H9 (cell line): ENCODE measurements at regions not wholly inside any gene's neighbourhood (a gene's known extent, or its start where the extent isn't known, plus 50 kb on each side); places are given as distances from the start of the nearest gene placed in this dataset.

Source experiments
- DNase-seq: peaks from one replicate; pipeline ENCODE4 v3.0.0-alpha.2; 2017
- H2AFZ ChIP-seq: one replicate; pipeline ENCODE4 v1.6.1; 2013; ENCODE audit warnings: mild to moderate bottlenecking, low read length, control low read depth, moderate library complexity
- H2AK5ac ChIP-seq: 2 replicates; pipeline ENCODE4 v1.6.1; 2013; ENCODE audit warnings: low read length, control low read depth, mixed read lengths; ENCODE audit not compliant: insufficient read length
- H2BK120ac ChIP-seq: one replicate; pipeline ENCODE4 v1.6.1; 2013; ENCODE audit warnings: low read depth, mild to moderate bottlenecking, low read length, control low read depth, inconsistent platforms; ENCODE audit not compliant: poor library complexity, severe bottlenecking
- H2BK12ac ChIP-seq: 2 replicates; pipeline ENCODE4 v1.6.1; 2013; ENCODE audit warnings: low read length, control low read depth, mixed read lengths, low read depth; ENCODE audit not compliant: insufficient read length
- H2BK15ac ChIP-seq: 2 replicates; pipeline ENCODE4 v1.6.1; 2013; ENCODE audit warnings: low read depth, low read length, control low read depth
- H2BK20ac ChIP-seq: one replicate; pipeline ENCODE4 v1.6.1; 2013; ENCODE audit warnings: low read depth, mild to moderate bottlenecking, low read length, control low read depth, inconsistent platforms; ENCODE audit not compliant: poor library complexity, severe bottlenecking
- H2BK5ac ChIP-seq: 2 replicates; pipeline ENCODE4 v1.6.1; 2013; ENCODE audit warnings: low read length, control low read depth, mixed read lengths; ENCODE audit not compliant: insufficient read length
- H3K14ac ChIP-seq: 2 replicates; pipeline ENCODE4 v1.6.1; 2013; ENCODE audit warnings: low read length, control low read depth; ENCODE audit not compliant: insufficient read depth
- H3K18ac ChIP-seq: 2 replicates; pipeline ENCODE4 v1.6.1; 2013; ENCODE audit warnings: low read depth, mild to moderate bottlenecking, mixed read lengths, low read length, control low read depth; ENCODE audit not compliant: insufficient read length
- H3K23ac ChIP-seq: 2 replicates; pipeline ENCODE4 v1.6.1; 2013; ENCODE audit warnings: low read length, control low read depth, mixed read lengths, low read depth; ENCODE audit not compliant: insufficient read length
- H3K23me2 ChIP-seq: 2 replicates; pipeline ENCODE4 v1.6.1; 2013; ENCODE audit warnings: low read depth, mild to moderate bottlenecking, mixed read lengths, low read length, control low read depth; ENCODE audit not compliant: insufficient read length, poor library complexity, severe bottlenecking
- H3K27ac ChIP-seq: 2 replicates; pipeline ENCODE4 v1.5.1; 2013; ENCODE audit warnings: low read length, control low read depth, mixed read lengths, low read depth; ENCODE audit not compliant: insufficient read length
- H3K27me3 ChIP-seq: 2 replicates; pipeline ENCODE4 v1.6.1; 2013; ENCODE audit warnings: low read length, control low read depth, inconsistent platforms; ENCODE audit not compliant: insufficient read depth
- H3K4ac ChIP-seq: 2 replicates; pipeline ENCODE4 v1.6.1; 2013; ENCODE audit warnings: low read depth, mild to moderate bottlenecking, control low read depth, inconsistent platforms, low read length, moderate library complexity
- H3K4me1 ChIP-seq: 2 replicates; pipeline ENCODE4 v1.6.1; 2013; ENCODE audit warnings: low read length, control low read depth, inconsistent platforms; ENCODE audit not compliant: insufficient read depth
- H3K4me2 ChIP-seq: 2 replicates; pipeline ENCODE4 v1.6.1; 2013; ENCODE audit warnings: low read length, control low read depth, mixed read lengths; ENCODE audit not compliant: insufficient read length, insufficient read depth
- H3K56ac ChIP-seq: 2 replicates; pipeline ENCODE4 v1.6.1; 2013; ENCODE audit warnings: low read depth, mild to moderate bottlenecking, mixed read lengths, low read length, control low read depth; ENCODE audit not compliant: insufficient read length
- H3K79me1 ChIP-seq: 2 replicates; pipeline ENCODE4 v1.6.1; 2013; ENCODE audit warnings: low read depth, mild to moderate bottlenecking, moderate library complexity, low read length, control low read depth, inconsistent platforms; ENCODE audit not compliant: insufficient read depth, poor library complexity, severe bottlenecking
- H3K79me2 ChIP-seq: 2 replicates; pipeline ENCODE4 v1.6.1; 2013; ENCODE audit warnings: low read length, control low read depth, inconsistent platforms; ENCODE audit not compliant: insufficient read depth
- H3K9ac ChIP-seq: 2 replicates; pipeline ENCODE4 v1.6.1; 2013; ENCODE audit warnings: low read length, control low read depth, mixed read lengths; ENCODE audit not compliant: insufficient read length; ENCODE audit errors: extremely low read depth
- H3K9me3 ChIP-seq: one replicate; pipeline ENCODE4 v1.6.1; 2013; ENCODE audit warnings: low read depth, low read length, inconsistent platforms; ENCODE audit not compliant: control insufficient read depth
- H3T11ph ChIP-seq: one replicate; pipeline ENCODE4 v1.6.1; 2013; ENCODE audit warnings: mild to moderate bottlenecking, low read length, control low read depth, inconsistent platforms
- H4K20me1 ChIP-seq: one replicate; pipeline ENCODE4 v1.6.1; 2013; ENCODE audit not compliant: control insufficient read depth, insufficient read length, insufficient read depth
- H4K5ac ChIP-seq: 2 replicates; pipeline ENCODE4 v1.6.1; 2013; ENCODE audit warnings: low read depth, mild to moderate bottlenecking, mixed read lengths, low read length, control low read depth; ENCODE audit not compliant: insufficient read length
- H4K8ac ChIP-seq: replicated peaks from 2 replicates; pipeline ENCODE4 v1.6.1; 2013; ENCODE audit warnings: low read length, control low read depth, mixed read lengths, low read depth; ENCODE audit not compliant: insufficient read length
- H4K91ac ChIP-seq: 2 replicates; pipeline ENCODE4 v1.6.1; 2013; ENCODE audit warnings: low read depth, mild to moderate bottlenecking, moderate library complexity, mixed read lengths, low read length, control low read depth; ENCODE audit not compliant: insufficient read length
- H3K27ac Mint-ChIP-seq, 3 experiments: 2 replicates in 2 of 3; 3 replicates in 1 of 3; pipeline ENCODE4 v1.8.0; 2020 to 2021; ENCODE audit warnings: mixed read lengths in 3 of 3, mild to moderate bottlenecking in 1 of 3, moderate library complexity in 1 of 3
- H3K27me3 Mint-ChIP-seq: 2 replicates; pipeline ENCODE4 v1.8.0; 2021; ENCODE audit warnings: low read depth, mild to moderate bottlenecking, moderate library complexity, mixed read lengths
- H3K36me3 Mint-ChIP-seq, 3 experiments: 2 replicates in 2 of 3; 3 replicates in 1 of 3; pipeline ENCODE4 v1.8.0; 2020 to 2021; ENCODE audit warnings: low read depth in 3 of 3, mixed read lengths in 3 of 3; ENCODE audit not compliant: insufficient read depth in 1 of 3
- H3K4me1 Mint-ChIP-seq, 2 experiments: 2 replicates each; pipeline ENCODE4 v1.8.0; 2020; ENCODE audit warnings: mixed read lengths in 2 of 2
- H3K4me3 Mint-ChIP-seq, 2 experiments: 2 replicates in 1 of 2; 3 replicates in 1 of 2; pipeline ENCODE4 v1.8.0; 2020 to 2021; ENCODE audit warnings: mild to moderate bottlenecking in 2 of 2, mixed read lengths in 2 of 2, moderate library complexity in 1 of 2
- H3K9me3 Mint-ChIP-seq, 2 experiments: 2 replicates in 1 of 2; 3 replicates in 1 of 2; pipeline ENCODE4 v1.8.0; 2020; ENCODE audit warnings: mild to moderate bottlenecking in 2 of 2, mixed read lengths in 2 of 2, moderate library complexity in 1 of 2
- TF ChIP-seq, protein P1 (sequence below): fragments of 200-600 bp; sonication (generic); conservative IDR thresholded peaks from 3 replicates; pipeline ENCODE4 v1.8.0; 2021; ENCODE audit warnings: antibody characterized with exemption, mild to moderate bottlenecking

DNA sequence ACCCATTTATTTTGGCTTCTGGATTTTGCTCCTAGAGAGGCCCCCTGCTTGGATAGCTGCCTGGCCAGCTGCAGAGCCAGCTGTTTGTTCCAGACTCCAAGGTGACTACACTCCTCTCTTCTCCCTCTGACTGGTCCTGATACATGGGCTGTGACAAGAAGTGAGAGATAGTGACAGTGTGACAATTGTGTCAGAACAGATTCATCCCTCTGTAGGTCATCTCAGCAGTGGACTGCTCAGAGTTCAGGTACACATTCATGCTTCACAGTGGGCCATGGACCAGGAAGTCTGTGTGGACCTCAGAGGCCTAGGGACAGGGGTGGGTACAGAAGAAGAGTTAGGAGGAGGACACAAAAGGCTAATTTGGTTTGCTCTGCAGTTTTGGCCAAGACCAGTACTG, 188.2 kb upstream of the MKLN1 start:
- H3K9ac ChIP-seq, result no peak overlapping the region
- Mint-ChIP-seq H3K4me3 (no peak overlapping the region), H3K27ac (no peak overlapping the region), H3K9me3 (peaks cover 8 to 10% of the 10 kb centered on the region in 2 experiments; a peak in 4 of 5 replicates), H3K36me3 (peaks cover 0 to 8% (median 0%) of the 10 kb centered on the region in 3 experiments; a peak in 4 of 7 replicates), H3K27me3 (no peaks in the 10 kb centered on the region), H3K4me1 (no peaks in the 10 kb centered on the region)
- H2BK5ac ChIP-seq, result no peak overlapping the region
- no peak overlapping the region for H3K27ac ChIP-seq
- no peaks in the 10 kb centered on the region for H3K23me2 ChIP-seq
- H2AK5ac ChIP-seq, result no peak overlapping the region
- no peak overlapping the region for H4K5ac ChIP-seq
- H2BK20ac ChIP-seq, result no peak overlapping the region
- no peak overlapping the region for H3K14ac ChIP-seq
- no peaks in the 10 kb centered on the region for H3K9me3 ChIP-seq
- TF ChIP-seq, protein P1, sequence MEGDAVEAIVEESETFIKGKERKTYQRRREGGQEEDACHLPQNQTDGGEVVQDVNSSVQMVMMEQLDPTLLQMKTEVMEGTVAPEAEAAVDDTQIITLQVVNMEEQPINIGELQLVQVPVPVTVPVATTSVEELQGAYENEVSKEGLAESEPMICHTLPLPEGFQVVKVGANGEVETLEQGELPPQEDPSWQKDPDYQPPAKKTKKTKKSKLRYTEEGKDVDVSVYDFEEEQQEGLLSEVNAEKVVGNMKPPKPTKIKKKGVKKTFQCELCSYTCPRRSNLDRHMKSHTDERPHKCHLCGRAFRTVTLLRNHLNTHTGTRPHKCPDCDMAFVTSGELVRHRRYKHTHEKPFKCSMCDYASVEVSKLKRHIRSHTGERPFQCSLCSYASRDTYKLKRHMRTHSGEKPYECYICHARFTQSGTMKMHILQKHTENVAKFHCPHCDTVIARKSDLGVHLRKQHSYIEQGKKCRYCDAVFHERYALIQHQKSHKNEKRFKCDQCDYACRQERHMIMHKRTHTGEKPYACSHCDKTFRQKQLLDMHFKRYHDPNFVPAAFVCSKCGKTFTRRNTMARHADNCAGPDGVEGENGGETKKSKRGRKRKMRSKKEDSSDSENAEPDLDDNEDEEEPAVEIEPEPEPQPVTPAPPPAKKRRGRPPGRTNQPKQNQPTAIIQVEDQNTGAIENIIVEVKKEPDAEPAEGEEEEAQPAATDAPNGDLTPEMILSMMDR, result no peak
- H2BK120ac ChIP-seq, result no peak overlapping the region
- no peak overlapping the region for H3K4me2 ChIP-seq
- H3T11ph ChIP-seq, result no peak overlapping the region
- no peaks in the 10 kb centered on the region for H3K27me3 ChIP-seq
- no peaks in the 10 kb centered on the region for H4K20me1 ChIP-seq
- no peaks in the 10 kb centered on the region for H3K79me2 ChIP-seq
- H2AFZ ChIP-seq, result no peak overlapping the region
- no peak overlapping the region for H4K8ac ChIP-seq
- H4K91ac ChIP-seq, result no peak overlapping the region
- no peaks in the 10 kb centered on the region for H3K4me1 ChIP-seq
- no peak overlapping the region for H3K18ac ChIP-seq
- H3K23ac ChIP-seq, result no peak overlapping the region
- no peak overlapping the region for H3K56ac ChIP-seq
- no peaks in the 10 kb centered on the region for H3K79me1 ChIP-seq
- no peak overlapping the region for H2BK12ac ChIP-seq
- H3K4ac ChIP-seq, result no peak overlapping the region
- no peak for DNase-seq
- no peak overlapping the region for H2BK15ac ChIP-seq
